Ecto neural progenitor cell (in vitro differentiated cells): ENCODE measurements at regions not wholly inside any gene's neighbourhood (a gene's known extent, or its start where the extent isn't known, plus 50 kb on each side); places are given as distances from the start of the nearest gene placed in this dataset.

Experiments used
- DNase-seq: peaks from one replicate; pipeline ENCODE4 v3.0.0-alpha.2; 2018; ENCODE audit warnings: low spot score

DNA sequence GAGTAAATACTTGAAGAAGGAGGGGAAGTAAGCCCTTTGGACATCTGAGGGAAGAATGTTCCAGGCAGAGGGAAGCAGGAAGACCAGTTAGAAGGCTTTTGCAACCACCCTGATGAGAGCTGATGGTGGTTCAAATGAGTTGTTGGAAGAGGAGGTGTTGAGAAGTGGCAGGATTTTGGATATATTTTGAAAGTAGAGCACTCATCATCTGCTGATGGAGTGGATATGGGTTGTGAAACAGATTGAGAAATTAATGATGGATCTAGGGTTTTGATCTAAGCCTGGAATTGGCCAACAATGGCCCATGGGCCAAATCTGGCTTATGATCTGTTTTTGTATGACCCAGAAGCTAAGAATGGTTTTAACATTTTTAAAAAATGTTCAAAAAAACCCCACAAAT is 230.7 kb downstream of the NDFIP2 start:
- no peak for DNase-seq

DNA sequence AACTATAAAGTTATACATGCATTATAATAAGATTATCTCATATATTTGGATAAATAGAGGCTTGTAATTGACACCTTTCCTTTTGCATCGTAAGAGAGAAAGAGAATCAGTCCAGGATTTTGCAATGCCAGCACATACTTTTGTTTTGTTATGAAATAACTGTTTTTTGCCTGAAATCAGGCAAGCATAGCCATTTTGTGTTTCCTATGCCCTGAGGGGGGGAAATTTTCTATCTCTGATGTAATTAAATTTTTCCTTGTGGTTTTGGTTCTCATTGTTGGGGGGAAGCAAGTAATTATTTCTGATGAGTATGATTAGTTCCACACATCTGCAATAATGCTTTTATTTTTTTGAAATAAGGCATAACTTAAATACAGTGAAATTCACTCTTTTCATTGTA is 229.4 kb downstream of the NDFIP2 start:
- no peak for DNase-seq

- no peak for DNase-seq
Observed at GRCh38 chr13:79709471-79709870, 228.5 kb downstream of the NDFIP2 start.

GRCh38 chr13:79703772-79704171 is 222.8 kb downstream of the NDFIP2 start:
- DNase-seq, result no peak

- no peak for DNase-seq
Observed at GRCh38 chr13:79695754-79696153, 214.8 kb downstream of the NDFIP2 start.

GRCh38 chr13:79692846-79693245 is 211.9 kb downstream of the NDFIP2 start:
- DNase-seq, result no peak

- no peak for DNase-seq
Observed at GRCh38 chr13:79691826-79692225, 210.9 kb downstream of the NDFIP2 start.

- no peak for DNase-seq
Observed at GRCh38 chr13:79688741-79689140, 207.8 kb downstream of the NDFIP2 start.

DNA sequence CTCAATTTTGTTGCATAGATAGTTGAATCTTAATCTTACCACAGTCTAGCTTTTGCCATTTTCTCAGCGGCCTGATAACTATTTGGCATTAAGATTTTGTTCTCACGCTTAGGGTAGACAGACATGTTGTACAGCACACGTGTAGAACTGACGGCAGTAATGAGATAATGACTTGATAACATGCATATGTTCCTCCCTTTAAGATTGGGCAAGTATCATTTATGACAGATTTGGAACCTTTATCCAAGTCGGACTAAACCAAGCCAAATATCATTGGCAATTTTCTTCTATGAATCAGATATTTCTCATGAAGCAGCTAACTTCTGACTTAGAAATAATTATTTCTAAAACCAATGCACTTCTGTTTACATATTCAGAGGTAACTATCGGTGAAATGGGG is 205.5 kb downstream of the NDFIP2 start:
- no peak for DNase-seq

GRCh38 chr13:79684371-79684770 is 203.4 kb downstream of the NDFIP2 start:
- no peak for DNase-seq

DNA sequence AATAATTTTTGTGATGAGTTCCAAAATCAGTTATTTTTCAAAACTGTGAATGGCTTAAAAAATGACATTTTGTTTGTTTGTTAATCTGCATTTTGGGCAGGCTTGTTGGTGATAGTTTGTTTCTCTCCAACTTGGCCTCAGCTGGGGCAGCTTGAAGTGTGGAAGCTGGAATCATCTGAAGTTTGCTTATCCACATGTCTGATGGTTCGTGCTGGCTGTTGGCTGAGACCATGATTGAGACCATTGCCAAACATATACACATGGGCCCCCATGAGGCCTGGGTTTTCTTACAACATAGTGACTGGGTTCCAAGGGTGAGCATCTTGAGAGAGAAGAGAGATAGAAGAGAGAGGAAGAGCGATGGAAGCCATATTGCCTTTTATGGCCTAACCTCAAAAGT is 201.2 kb downstream of the NDFIP2 start:
- DNase-seq, result no peak

DNA sequence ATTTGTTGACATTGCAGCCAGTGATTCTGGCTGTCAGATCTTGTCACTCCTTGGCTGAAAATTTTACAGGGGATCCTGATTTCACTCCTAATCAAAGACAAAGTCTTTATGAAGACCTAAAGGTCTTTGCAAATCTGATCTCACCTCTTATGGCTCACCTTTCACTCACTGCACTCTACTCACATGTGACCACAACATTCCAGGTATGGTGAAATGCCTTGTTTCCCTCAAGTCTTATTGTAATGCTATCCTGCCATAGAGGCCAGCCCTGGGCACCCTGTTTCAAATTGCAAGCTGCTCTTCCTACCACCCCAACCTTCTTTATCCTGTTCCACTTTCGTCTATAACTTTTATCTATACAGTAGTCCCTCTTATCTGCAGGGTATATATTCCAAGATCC is 200.1 kb downstream of the NDFIP2 start:
- DNase-seq, result no peak

DNA sequence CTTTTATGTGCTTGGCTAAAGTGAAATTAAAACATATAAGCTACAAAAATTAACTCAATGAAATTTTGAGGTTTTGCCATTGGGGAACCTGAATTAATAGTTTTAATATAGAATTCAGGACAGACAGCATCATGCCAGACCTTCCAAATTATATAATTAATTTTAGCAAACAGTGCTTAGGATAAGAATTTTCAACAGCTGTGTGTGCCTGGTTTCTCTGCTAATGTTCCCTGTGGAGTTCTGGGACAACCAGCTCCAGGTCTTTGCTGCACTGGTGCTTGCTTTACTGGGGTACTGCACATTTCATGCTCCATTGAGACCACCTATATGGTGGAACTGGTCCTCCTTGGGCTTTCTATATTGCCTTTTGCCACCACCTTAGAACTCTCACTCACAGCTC is 199.5 kb downstream of the NDFIP2 start:
- DNase-seq, result no peak

DNA sequence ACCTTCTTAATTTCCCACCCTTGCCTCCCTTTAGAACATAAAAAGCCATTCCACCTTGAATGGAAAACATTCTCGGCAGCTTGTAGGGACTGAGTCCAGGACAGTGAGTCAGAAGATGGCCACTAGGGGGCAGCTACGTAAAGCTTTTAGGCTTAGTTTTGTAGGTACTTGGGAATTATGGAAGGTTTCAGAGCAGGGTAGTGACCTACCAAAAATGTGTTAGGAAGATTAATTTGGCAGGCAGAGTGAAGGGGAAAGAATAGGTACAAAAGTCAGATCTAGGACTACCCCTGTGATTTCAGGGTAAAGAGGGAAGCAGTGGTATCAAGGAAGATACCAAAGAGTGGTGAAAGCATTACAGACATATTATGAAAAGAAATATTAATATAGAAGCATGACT is 198.4 kb downstream of the NDFIP2 start:
- peak; percentile 67 for DNase-seq

- no peak for DNase-seq
Observed at GRCh38 chr13:79678100-79678499, 197.1 kb downstream of the NDFIP2 start.

GRCh38 chr13:79675931-79676660 is 195.1 kb downstream of the NDFIP2 start:
- DNase-seq, result no peak

DNA sequence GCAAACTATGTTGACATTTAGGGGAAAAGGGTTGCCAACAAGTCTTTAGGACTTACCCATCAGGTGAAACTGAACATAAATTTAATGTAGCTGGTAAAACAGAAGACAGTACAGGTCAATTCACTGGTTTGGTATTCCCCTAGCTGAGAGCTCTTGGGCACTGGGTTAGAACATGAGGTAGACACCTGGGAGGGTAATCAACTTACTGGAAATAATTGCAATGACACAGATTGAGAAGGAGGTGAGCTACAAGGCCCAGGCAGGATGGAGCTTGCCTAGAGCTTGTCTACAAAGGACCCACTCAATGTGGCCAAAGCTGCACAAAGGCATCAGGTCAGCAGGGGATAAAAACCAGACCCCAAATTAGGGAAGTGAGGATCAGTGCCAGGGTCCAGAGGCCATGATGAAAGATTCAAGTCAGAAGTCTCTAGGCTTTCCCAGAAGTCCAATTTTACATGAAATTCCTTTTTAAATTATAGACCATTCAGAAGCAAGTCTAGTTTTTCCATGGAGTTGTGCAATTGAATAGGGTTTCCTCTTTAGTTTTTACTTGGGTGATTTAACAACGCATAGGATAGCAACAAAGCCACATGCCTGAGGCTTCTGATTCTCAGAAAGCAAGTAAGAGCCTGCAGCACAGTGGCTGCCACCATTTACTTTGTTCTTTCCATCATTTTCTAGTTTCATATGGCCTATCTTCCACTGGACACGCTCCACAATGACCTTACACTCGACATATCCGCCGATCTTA is 194.0 kb downstream of the NDFIP2 start:
- DNase-seq, result no peak

DNA sequence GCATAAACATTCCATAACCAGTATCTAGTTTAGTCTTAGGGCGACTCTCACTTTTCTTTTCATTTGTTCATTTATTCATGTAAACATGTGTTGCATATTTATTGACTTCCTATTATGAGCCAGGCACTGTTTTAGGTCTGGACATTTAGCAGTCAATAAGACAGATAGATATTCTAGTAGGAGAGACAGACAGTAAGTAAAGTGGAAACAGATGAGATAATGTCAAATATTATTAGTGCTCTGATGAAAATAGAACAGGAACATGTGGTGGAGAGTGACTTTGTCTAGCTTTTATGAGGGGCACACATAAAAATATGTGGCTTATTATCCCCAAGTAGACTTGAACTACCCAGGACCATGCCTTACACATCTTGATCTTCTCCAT is 193.0 kb downstream of the NDFIP2 start:
- no peak for DNase-seq

DNA sequence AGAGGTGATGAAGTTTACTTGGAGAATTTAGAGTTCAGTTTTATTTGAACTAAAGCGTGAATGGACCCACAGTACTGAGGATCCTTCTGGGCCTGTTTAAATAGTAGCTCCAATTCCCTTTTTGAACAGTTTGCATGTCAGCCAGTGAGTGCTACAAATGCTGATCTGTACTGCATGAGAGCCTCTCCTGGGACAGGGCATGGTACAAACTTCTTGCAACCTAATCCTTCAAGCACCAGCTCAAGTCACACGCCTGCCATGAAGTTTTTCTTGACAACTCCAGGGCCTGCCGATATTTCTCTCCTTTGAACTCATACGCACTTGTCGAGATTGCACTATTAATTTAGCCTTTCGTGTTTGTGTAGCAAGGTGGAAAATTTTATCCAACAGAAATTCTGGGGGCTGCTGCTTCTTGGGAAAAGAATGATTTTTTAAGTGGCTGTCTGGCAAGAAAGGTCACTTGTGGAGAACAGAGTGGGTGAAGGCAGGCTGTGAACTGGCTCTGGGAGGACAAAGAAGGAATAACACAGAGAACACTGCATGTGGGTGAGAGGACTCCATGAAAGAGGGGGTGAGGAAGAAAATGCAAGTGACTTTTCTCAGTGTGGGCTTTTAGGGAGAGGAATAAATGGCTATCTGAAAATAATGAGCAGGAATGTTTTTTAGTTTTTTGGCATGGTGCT is 192.5 kb downstream of the NDFIP2 start:
- no peak for DNase-seq

- no peak for DNase-seq
Observed at GRCh38 chr13:79671420-79671819, 190.5 kb downstream of the NDFIP2 start.

GRCh38 chr13:79668201-79668752 is 187.3 kb downstream of the NDFIP2 start:
- no peak for DNase-seq

DNA sequence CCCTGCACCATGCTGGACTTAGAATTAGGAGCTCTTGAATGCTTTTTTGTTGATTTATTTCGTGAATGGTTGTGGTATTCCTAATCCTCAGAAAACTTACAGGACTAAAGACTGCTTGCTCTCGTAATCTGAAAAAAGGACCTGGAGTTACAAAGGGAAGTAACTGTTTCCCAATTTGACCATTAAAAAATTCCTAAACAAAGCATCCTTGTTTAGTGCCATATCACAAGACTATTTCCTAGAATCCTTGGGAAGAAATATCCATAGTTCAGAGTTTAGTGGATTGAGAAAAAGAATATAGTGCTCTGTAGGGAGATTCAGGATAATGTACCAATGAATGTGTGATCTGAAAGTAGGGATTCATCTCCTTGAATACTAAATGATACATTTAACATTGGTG is 186.8 kb downstream of the NDFIP2 start:
- no peak for DNase-seq
